Endothelial cell of umbilical vein (primary cell): ENCODE measurements at regions not wholly inside any gene's neighbourhood (a gene's known extent, or its start where the extent isn't known, plus 50 kb on each side); places are given as distances from the start of the nearest gene placed in this dataset.

Experiments
- BruUV-seq: library from RNA; stranded (reverse); fragments of 400-500 nt; replicated peaks from 2 replicates; lab custom pipeline; 2021; lab: Mats Ljungman, UMichigan
- CTCF ChIA-PET: fragments of 300-600, 350-600 bp; sonication (Branson Sonifier 250); formaldehyde crosslinking; loops from one replicate; lab custom pipeline; 2021; ENCODE audit warnings: antibody characterized with exemption, inconsistent platforms; lab: Charles Lee
- POLR2A ChIA-PET: fragments of 300-600, 350-600 bp; sonication (Branson Sonifier 250); formaldehyde crosslinking; loops from one replicate; lab custom pipeline; 2021; ENCODE audit warnings: antibody characterized with exemption, inconsistent platforms; lab: Charles Lee
- DNase-seq: peaks from one replicate; pipeline ENCODE4 v3.0.0-alpha.2; 2011; ENCODE audit warnings: low read depth, low spot score
- FAIRE-seq: peaks from 2 replicates; lab custom pipeline; 2011; peaks lifted over from hg19 to GRCh38; lab: Jason Lieb, UNC
- H2AFZ ChIP-seq: 2 replicates; pipeline ENCODE4 v1.6.0; 2012; ENCODE audit warnings: low read depth, low read length, control low read depth, inconsistent platforms
- H3K27ac ChIP-seq: 2 replicates; pipeline ENCODE4 v1.5.1; 2011; ENCODE audit warnings: low read depth, mild to moderate bottlenecking, control low read depth, low read length, moderate library complexity; ENCODE audit not compliant: insufficient read depth
- H3K27me3 ChIP-seq, 2 experiments: 2 replicates each; pipeline versions ENCODE4 v1.6.0 to v1.6.1; 2011; ENCODE audit warnings: low read length in 2 of 2, mixed read lengths in 1 of 2; ENCODE audit not compliant: control insufficient read depth in 2 of 2, insufficient read depth in 2 of 2
- H3K36me3 ChIP-seq, 2 experiments: 2 replicates in 1 of 2; 3 replicates in 1 of 2; pipeline ENCODE4 v1.5.1; 2011; ENCODE audit warnings: low read length in 2 of 2, mild to moderate bottlenecking in 1 of 2, moderate library complexity in 1 of 2; ENCODE audit not compliant: control insufficient read depth in 2 of 2, insufficient read depth in 2 of 2; ENCODE audit errors: extremely low read depth in 1 of 2
- H3K4me1 ChIP-seq: 3 replicates; pipeline ENCODE4 v1.5.1; 2011; ENCODE audit warnings: mild to moderate bottlenecking, low read length; ENCODE audit not compliant: control insufficient read depth, insufficient read depth; ENCODE audit errors: extremely low read depth
- H3K4me2 ChIP-seq: 2 replicates; pipeline ENCODE4 v1.6.1; 2011; ENCODE audit warnings: low read length, control low read depth, mixed read lengths; ENCODE audit not compliant: insufficient read depth
- H3K4me3 ChIP-seq, 3 experiments: fragments of 200-600 bp in 1 of 3; sonication (generic), shearing (Covaris generic) in 1 of 3; replicated peaks in 1 of 3; 2 replicates each; pipeline ENCODE4 v1.5.1; 2011 to 2016; ENCODE audit warnings: control low read depth in 3 of 3, low read length in 3 of 3, mild to moderate bottlenecking in 2 of 3, inconsistent platforms in 1 of 3, low read depth in 1 of 3, moderate library complexity in 1 of 3; ENCODE audit not compliant: insufficient read depth in 1 of 3
- H3K79me2 ChIP-seq: 2 replicates; pipeline ENCODE4 v1.6.0; 2012; ENCODE audit warnings: low read length, inconsistent platforms; ENCODE audit not compliant: control insufficient read depth, insufficient read depth
- H3K9ac ChIP-seq: replicated peaks from 2 replicates; pipeline ENCODE3; 2011; ENCODE audit warnings: low read length, control low read depth; ENCODE audit not compliant: insufficient read depth; ENCODE audit errors: extremely low read depth
- H3K9me1 ChIP-seq: replicated peaks from 3 replicates; pipeline ENCODE4 v1.6.0; 2011; ENCODE audit warnings: mild to moderate bottlenecking, low read length; ENCODE audit not compliant: control insufficient read depth, insufficient read depth; ENCODE audit errors: extremely low read depth
- H3K9me3 ChIP-seq: replicated peaks from 2 replicates; pipeline ENCODE4 v1.5.1; 2012; ENCODE audit warnings: low read length, inconsistent platforms; ENCODE audit not compliant: control insufficient read depth, insufficient read depth
- H4K20me1 ChIP-seq: replicated peaks from 2 replicates; pipeline ENCODE3; 2011; ENCODE audit warnings: mild to moderate bottlenecking, low read length; ENCODE audit not compliant: control insufficient read depth, insufficient read depth; ENCODE audit errors: extremely low read depth
- CTCF ChIP-seq, 2 donors: IDR thresholded peaks; 1 replicate in 1 of 2; 2 replicates in 1 of 2; pipeline ENCODE4 v1.5.1; 2011; ENCODE audit warnings: low read length in 2 of 2, mild to moderate bottlenecking in 2 of 2, moderate library complexity in 2 of 2, control low read depth in 1 of 2, inconsistent platforms in 1 of 2, low read depth in 1 of 2; ENCODE audit not compliant: insufficient read depth in 1 of 2; ENCODE audit errors: extremely low read depth in 1 of 2
- EZH2 ChIP-seq: IDR thresholded peaks from 2 replicates; pipeline ENCODE4 v1.6.1; 2012; ENCODE audit warnings: borderline replicate concordance, low read depth, mild to moderate bottlenecking, moderate library complexity, low read length, inconsistent platforms; ENCODE audit not compliant: severe bottlenecking
- FOS ChIP-seq: IDR thresholded peaks from 2 replicates; pipeline ENCODE4 v1.6.1; 2011; ENCODE audit warnings: mild to moderate bottlenecking, low read length, moderate library complexity, borderline replicate concordance; ENCODE audit not compliant: insufficient read depth
- GATA2 ChIP-seq: IDR thresholded peaks from 2 replicates; pipeline ENCODE4 v1.7.0; 2011; ENCODE audit warnings: low read depth, mild to moderate bottlenecking, moderate library complexity, mixed read lengths, low read length; ENCODE audit not compliant: insufficient read length, insufficient read depth
- JUN ChIP-seq: IDR thresholded peaks from 2 replicates; pipeline ENCODE4 v1.6.1; 2011; ENCODE audit warnings: borderline replicate concordance, low read depth; ENCODE audit not compliant: insufficient read length, insufficient read depth
- MAX ChIP-seq: IDR thresholded peaks from 2 replicates; pipeline ENCODE4 v1.6.1; 2011; ENCODE audit not compliant: insufficient read depth, insufficient read length
- MYC ChIP-seq: IDR thresholded peaks from one replicate; pipeline ENCODE4 v1.6.1; 2011; ENCODE audit warnings: mild to moderate bottlenecking, low read depth, low read length
- POLR2A ChIP-seq: IDR thresholded peaks from 2 replicates; pipeline ENCODE4 v1.6.1; 2012; ENCODE audit warnings: low read depth, mild to moderate bottlenecking, control low read depth, low read length
- POLR2AphosphoS5 ChIP-seq: IDR thresholded peaks from 2 replicates; pipeline ENCODE4 v1.6.1; 2012; ENCODE audit warnings: low read depth, mild to moderate bottlenecking, control low read depth, low read length, moderate library complexity; ENCODE audit not compliant: insufficient read depth
- dilution Hi-C: fragments of 300-500 bp; cut with MboI; formaldehyde crosslinking; loops from one replicate; pipeline ENCODE4 v1.15.0; 2019; ENCODE audit warnings: low sequenced_read_pairs; ENCODE audit not compliant: extremely low pct_ligation_motif_present
- intact Hi-C: fragments of 100-400 bp; cut with micrococcal nuclease; formaldehyde crosslinking; loops from one replicate; pipeline ENCODE4 v1.10.0; 2022

- no peaks in the 10 kb centered on the region for H4K20me1 ChIP-seq
- ChIA-PET CTCF (no interaction called here), POLR2A (no interaction called here)
- H3K9me3 ChIP-seq, result peaks cover 2% of the 10 kb centered on the region
- intact Hi-C loops (no loop called here), dilution Hi-C loops (no loop called here)
- H3K79me2 ChIP-seq, result no peaks in the 10 kb centered on the region
- H3K36me3 ChIP-seq, result no peaks in the 10 kb centered on the region
- no peak for FAIRE-seq
- H3K4me1 ChIP-seq, result no peaks in the 10 kb centered on the region
- no peak overlapping the region for H3K9ac ChIP-seq
- H3K4me2 ChIP-seq, result no peak overlapping the region
- H3K9me1 ChIP-seq, result no peaks in the 10 kb centered on the region
- no peak overlapping the region for H2AFZ ChIP-seq
- no peaks in the 10 kb centered on the region for H3K27me3 ChIP-seq
- H3K27ac ChIP-seq, result no peak overlapping the region
- H3K4me3 ChIP-seq, result no peak overlapping the region
- no peak for DNase-seq
- TF ChIP-seq CTCF (IDR thresholded peaks at IDR 0.05; ENCODE audit: extremely low read depth in 1 of 2, insufficient read depth in 1 of 2, low read depth in 1 of 2, low read length in 2 of 2) (no peak), FOS (no peak), POLR2AphosphoS5 (no peak), MYC (no peak), EZH2 (no peak), JUN (no peak), MAX (no peak), GATA2 (no peak), POLR2A (no peak)
- BruUV-seq, result no TSS peak
These were observed 227.2 kb upstream of the KLHL29 start for GRCh38 chr2:23157812-23158211.
